Neural progenitor cell (in vitro differentiated cells): ENCODE measurements at regions not wholly inside any gene's neighbourhood (a gene's known extent, or its start where the extent isn't known, plus 50 kb on each side); places are given as distances from the start of the nearest gene placed in this dataset.

Experiments
- CTCF ChIP-seq: fragments of 200-600 bp; sonication (generic); IDR thresholded peaks from 2 replicates; pipeline ENCODE4 v1.5.1; 2017; ENCODE audit warnings: antibody characterized with exemption, mild to moderate bottlenecking
- EZH2 ChIP-seq: fragments of 200-600 bp; sonication (generic); IDR thresholded peaks from 2 replicates; pipeline ENCODE4 v1.6.1; 2017; ENCODE audit warnings: antibody characterized with exemption, mild to moderate bottlenecking, moderate library complexity
- EZH2phosphoT487 ChIP-seq: fragments of 200-600 bp; sonication (generic); IDR thresholded peaks from 2 replicates; pipeline ENCODE4 v1.6.1; 2017; ENCODE audit warnings: antibody characterized with exemption

DNA sequence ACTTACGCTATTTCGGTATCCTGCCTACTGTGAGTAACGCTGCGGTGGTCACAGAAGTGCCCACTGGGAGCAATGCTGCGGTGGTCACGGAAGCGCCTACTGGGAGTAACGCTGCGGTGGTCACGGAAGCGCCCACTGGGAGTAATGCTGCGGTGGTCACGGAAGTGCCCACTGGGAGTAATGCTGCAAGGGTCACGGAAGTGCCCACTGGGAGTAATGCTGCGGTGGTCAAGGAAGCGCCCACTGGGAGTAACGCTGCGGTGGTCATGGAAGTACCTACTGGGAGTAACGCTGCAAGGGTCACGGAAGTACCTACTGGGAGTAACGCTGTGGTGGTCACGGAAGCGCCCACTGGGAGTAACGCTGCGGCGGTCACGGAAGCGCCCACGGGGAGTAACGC lies 52.1 kb upstream of the SOX1 start:
- TF ChIP-seq CTCF (no peak), EZH2 (no peak), EZH2phosphoT487 (no peak)
